Activated CD8-positive, alpha-beta memory T cell treated with anti-CD3 and anti-CD28 coated beads for 36 hours (primary cell): ENCODE measurements at regions not wholly inside any gene's neighbourhood (a gene's known extent, or its start where the extent isn't known, plus 50 kb on each side); places are given as distances from the start of the nearest gene placed in this dataset.
"Not testable (repeated sequence)": the region's sequence is repeated elsewhere in the genome, so short reads cannot be mapped to it uniquely, and the experiment has no call there.

Experiments used
- CTCF ChIA-PET: fragments of 350-600 bp; sonication (Branson Sonifier 250); formaldehyde crosslinking; loops from one replicate; lab custom pipeline; 2021; ENCODE audit warnings: antibody characterized with exemption; lab: Charles Lee
- POLR2A ChIA-PET: fragments of 350-600 bp; sonication (Branson Sonifier 250); formaldehyde crosslinking; loops from one replicate; lab custom pipeline; 2021; ENCODE audit warnings: antibody characterized with exemption; lab: Charles Lee

DNA sequence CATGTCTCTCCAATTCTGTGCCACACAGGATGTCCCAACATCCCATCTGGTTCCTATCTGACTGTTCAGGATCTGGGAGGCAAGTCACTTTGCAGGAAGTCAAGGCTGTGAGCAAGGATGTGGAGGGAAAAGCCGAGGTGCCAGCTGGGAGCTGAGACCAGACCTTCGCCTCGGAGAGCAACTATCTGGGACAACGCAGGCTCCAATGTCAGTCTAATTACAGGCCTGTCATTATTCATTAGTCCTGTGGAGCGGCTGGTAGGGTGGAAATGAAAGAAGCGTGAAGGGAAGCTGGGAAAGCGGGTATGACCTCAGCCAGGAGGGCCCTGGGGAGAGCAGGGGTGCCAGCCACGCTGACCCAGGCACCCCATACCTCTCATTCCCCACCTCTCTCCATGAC, 147.3 kb downstream of the UNC5CL start:
- ChIA-PET POLR2A (no interaction called here), CTCF (no interaction called here)

DNA sequence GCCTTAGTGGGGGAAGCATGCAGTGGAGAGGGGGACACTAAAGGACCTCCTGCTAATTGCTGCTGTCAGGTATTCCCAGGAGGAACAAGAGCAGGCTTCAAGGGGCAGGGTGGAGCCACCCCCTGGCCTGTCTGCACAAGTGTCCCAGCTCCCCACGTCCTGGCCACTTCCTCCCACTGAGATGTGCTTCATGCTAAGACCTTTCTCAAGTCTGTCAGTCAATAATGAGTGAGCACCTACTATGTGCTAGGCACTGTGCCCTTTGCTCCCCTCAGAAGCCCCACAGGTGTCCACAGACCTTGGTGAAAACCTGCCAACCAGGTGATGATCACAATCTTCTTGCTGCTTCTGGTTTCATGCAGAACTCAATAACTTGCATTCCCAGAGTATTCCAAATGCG, 147.9 kb downstream of the UNC5CL start:
- CTCF ChIA-PET, result no interaction called here
- POLR2A ChIA-PET, result no interaction called here

DNA sequence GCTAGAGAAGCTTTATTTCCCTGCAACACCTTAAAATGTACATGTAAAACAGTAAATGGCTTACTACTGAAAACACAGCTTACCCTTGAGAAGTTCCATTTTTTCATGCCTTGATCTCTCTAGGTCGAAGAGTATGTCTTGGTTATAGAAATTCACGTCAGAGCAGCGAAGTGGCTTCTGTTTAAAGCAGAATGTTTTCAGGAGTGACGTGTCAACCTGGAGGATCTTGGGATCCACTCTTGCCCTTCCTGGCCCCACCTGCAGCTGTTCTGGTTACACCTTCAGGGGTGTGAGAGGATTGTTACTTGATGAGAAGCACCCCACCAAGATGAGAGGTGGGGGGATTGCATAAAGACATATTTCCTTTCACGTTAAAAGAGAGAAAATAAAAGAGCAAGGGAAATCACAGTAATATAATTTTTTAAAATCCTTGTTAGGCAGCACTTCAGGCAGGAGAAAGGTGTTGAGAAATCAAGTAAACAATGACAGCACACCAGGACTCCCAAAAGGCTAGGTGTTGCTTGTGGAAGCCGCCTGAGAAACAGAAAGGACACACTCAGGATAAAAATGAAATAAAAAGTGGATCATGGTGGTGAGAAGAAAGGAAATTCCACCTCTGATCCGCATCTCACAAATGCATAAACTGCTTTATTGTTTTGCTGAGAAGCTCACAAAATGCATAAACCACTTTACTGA, 149.7 kb downstream of the UNC5CL start:
- ChIA-PET POLR2A (no interaction called here), CTCF (no interaction called here)

DNA sequence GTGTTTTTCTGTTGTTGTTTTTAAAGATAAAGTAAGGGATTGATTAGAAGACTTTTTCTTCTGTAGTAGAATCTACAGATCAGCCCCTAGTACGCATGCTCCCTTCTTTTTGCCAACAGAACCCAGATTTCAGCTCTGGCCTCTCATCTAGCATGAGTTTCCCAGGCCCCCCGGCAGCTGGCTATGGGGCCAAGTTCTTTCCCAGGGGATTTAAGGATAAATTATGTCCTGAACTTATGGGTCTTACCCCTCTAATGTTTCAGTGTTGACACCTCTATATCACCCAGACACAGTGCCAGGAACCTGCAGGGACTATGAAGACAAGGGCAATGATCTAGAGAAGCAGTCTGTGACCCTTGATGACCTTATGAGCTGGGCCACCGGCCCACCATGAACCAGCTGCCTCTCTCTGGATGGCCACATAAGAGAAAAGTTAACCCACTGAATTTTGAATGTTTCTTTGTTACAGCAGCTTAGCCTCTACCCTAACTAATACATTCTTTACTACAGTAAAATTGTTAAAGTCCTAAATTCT, 150.5 kb downstream of the UNC5CL start:
- ChIA-PET POLR2A (no interaction called here), CTCF (no interaction called here)

DNA sequence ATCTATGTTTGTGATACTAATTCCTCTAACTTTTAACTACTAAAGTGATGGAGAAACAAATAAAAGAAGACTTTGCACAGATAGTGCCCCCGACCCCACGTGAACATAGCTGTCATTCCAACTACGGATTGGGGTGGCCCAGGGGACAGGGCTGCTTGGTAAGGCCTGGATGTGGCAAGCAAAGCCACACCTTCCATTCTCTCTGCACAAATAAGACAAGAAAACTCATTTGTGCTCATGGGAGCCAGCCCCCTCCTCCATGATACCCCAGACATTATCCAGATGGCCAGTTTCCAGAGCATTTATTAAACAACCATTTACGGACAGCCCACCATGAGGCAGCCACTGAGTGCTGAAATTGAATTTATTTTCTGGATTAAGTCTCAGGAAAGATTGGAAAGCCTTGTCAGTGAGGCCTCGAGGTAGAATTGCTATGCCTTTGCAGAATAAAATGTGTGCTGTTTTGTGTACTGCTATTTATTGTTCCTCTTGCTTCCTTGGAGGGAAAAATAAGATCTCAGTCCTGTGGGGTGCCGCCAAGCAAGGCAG, 151.2 kb downstream of the UNC5CL start:
- ChIA-PET POLR2A (no interaction called here), CTCF (no interaction called here)

DNA sequence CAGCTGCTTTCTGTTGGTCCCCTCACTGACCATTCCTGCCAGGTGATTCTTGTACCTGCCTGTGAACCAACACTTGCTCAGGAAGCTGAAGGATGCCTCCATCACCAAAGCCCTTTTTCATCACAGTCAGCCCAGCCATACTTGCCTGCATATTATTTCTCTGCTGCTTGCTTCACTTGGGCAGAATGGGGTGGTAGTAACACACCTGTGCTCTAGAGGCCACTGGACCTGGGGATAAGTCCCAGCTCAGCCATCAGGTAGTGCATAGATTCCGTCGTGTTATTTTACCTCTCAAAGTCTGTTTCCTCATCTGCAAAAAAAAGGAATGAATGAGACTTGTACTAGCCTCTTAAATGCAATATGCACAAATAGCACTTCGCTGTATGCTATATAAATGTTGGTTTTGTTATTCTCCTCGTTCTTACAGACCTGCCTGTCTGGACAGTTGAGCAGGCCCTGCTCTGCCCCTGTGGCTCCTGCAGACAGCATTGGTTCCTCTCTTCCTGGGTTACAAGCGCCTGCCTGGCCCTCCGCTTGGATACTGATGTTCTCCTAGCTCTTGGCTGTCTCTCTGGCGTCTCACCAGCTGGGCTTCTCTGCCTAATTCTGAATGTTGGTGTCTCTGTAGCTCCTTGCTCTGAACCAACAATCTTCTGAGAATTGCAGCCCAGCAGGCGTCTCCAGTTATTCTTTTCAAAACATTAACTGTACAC, 151.8 kb downstream of the UNC5CL start:
- CTCF ChIA-PET, result interaction anchor here (0.6 kb wide), 1 partner anchor 31 kb away, joined by 3 read pairs; no protein-coding TSS in a partner anchor
- POLR2A ChIA-PET, result no interaction called here

DNA sequence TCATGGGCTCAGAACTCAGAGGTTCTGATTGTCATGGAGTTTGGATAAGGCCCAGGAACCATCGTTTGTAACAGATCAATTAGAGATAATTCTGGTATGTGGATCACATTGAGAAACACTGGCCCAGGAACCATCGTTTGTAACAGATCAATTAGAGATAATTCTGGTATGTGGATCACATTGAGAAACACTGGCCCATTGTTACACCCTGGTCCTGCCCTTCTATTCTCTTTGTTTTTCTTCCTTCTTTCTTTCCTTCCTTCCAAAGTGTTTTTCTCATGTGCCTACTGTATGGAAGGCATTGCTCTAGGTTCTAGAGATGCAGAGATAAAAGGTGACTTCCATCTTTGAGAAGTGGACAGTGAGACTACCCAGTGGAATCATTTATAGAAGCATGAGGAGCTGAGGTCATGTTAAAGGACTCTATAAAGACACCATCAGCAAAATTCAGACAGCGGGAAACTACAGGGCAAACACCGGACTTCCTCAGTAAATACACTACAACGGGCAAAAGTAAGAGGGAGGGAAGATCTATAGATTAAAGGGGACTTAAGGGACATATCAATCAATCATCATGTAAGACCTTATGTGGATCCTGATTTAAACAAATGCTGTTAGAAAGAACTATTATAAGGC, 153.8 kb downstream of the UNC5CL start:
- ChIA-PET CTCF (no interaction called here), POLR2A (no interaction called here)

DNA sequence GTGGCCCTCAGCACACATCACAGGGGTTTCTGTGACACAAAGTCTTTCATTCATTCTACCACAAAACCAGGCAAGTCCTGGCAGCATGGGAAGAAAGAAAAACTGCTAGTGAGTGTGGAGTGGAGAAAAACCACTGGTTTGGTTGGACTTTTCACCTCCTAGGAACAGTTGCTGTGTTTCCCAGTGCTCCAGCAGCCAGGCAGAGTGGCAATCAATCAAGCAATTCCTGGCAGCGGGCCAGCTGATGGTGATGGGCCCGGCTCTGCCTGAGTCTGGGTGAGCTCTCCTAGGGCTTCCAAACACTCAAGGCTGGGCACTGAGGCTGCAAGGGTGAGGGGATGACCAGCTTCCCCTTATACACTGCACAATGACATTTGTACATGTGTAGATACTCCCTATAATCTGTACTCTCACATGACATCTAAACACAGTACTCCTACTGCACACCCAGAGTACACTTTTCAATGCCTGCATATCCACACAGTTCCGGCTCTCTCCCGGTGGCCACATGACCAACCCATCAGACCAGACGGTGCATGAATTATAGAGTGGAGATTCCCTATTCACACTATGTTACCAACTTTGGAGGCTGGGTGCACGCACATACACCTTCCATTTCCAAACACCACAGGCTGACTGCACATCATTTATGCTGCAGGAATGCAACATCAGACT, 156.6 kb downstream of the UNC5CL start:
- POLR2A ChIA-PET, result no interaction called here

DNA sequence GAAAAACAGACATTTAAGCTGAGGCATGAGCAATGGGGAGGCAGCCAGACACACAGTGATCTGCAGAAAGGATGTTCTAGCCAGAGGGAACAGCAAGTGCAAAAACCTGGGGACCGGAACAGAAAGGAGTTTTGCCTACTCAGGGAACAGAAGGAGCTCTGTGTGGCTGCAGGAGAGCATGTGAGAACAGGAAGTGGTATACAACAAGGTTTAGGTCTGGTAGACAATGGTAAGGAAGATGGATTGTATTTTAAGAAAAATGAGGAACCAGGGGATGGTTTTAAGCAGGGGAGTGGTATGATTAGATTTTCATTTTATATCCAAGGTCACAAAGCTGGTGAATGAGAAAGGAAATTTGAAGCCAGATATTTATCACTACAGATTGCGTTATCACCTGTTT, 157.5 kb downstream of the UNC5CL start:
- CTCF ChIA-PET, result interaction anchor here (0.6 kb wide), 1 partner anchor 1696 kb away, joined by 3 read pairs; no protein-coding TSS in a partner anchor
- POLR2A ChIA-PET, result no interaction called here

More for the DNA sequence above, 156.6 kb downstream of the UNC5CL start:
- CTCF ChIA-PET, result no interaction called here

DNA sequence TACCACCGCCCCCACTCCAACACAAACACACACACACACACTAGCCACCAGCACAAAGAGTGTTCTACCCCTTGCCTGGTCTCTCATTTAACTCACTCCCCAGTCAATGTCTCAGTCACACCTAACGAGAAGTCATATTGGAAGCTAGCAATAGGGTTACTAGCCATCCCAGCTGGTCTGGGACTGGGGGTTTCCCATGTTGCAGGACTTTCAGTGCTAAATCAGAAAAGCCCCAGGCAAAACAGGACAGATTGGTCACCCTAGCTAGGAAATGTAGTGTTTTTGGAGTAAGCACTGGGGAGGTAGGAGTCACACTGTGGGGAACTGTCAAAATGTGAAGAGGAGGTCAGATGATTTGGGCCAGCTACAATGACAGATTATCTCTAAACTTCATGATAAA, 158.1 kb downstream of the UNC5CL start:
- POLR2A ChIA-PET, result no interaction called here
- CTCF ChIA-PET, result interaction anchor here (0.6 kb wide), 1 partner anchor 1695 kb away, joined by 3 read pairs; no protein-coding TSS in a partner anchor

DNA sequence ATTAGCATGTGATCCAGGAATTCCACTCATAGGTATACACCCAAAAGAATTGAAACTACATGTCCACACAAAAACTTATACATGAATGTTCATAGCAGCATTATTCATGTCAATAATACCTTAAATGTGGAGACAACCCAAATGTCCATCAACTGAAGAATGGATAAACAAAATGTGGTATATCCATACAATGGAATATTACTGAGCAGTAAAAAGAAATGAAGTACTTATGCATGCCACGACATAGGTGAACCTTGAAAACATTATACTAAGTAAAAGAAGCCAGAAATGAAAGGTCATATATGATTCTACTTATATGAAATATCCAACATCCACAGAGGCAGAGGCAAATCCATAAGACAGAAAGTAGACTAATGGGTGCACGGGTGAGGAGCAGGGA, 159.9 kb downstream of the UNC5CL start:
- POLR2A ChIA-PET, result no interaction called here
- CTCF ChIA-PET, result no interaction called here

DNA sequence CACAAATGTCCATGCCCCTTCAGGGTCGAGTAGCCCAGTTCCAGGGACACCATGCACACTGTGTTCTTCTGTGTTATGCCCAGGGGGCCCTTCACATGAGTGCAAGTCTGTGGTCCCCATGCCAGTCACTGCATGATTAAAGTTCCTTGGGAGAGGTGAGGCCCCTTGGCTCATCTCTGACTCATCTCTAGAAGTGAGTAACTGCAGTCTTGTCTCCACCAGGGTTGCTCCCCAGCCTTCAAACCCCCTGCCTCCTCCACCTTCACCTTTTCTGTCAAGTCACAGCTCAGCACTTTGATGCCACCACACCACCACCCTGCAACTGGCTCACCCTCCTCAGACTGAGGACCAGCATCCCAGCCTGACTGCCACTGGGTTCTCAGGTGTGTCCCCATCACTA, 161.7 kb downstream of the UNC5CL start:
- CTCF ChIA-PET, result no interaction called here
- POLR2A ChIA-PET, result no interaction called here

DNA sequence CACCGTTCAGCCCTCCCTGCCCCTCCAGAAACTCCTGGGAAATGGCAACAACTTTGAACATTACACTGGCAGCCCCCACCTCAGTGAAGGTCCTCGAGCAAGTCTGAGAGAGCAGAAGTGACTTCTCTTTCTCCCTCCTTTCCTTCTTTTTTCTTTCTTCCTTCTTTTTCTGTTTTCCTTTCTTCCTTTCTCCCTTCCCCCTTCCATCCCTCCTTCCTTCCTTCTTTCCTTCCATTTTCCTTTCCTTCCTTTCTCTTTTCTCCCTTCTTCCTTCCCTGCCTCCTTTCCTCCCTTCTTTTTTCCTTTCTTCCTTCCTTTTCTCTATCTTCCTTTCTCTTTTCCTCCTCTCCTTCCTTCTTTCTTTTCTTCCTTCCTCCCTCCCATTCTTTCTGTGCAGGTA, 162.7 kb downstream of the UNC5CL start:
- ChIA-PET CTCF (no interaction called here), POLR2A (no interaction called here)

DNA sequence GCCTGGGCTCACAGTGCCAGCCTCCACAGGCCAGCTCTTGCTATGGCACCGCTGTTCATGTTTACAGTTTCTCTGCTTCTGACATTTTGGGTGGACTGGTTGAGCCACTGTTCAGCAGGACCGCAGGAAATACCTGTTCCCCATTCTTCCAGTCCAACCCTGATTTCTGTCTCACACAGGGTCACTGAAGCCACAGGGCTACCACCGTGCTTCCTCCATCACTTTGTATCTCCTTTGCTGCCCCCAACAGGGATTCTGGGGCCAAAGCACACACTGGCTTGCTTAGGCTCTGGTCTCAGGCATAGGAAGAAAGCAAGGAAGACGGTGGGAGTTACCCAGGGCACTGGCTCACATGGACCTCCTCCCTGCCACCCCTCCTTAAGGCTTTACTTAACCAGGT, 164.5 kb downstream of the UNC5CL start:
- POLR2A ChIA-PET, result no interaction called here
- CTCF ChIA-PET, result no interaction called here

DNA sequence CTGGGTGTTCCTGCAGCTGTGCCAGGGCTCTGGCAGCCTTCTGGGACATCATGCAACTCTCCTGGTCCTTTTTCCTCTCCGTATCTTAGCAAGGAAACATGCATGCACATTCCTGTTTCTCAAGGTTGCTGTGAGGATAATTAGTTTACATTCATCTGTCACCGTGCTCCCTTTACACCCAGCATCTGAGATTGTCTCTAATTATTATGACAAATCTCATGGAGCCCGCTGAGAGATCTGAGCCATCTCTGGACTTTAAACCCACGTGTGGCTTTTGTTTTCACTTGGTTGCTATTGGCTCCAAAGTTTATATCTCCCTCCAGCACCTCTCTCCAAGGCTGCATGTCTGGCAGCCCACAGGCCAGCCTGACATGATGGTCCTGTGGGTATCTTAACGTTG, 167.6 kb downstream of the UNC5CL start:
- POLR2A ChIA-PET, result no interaction called here

DNA sequence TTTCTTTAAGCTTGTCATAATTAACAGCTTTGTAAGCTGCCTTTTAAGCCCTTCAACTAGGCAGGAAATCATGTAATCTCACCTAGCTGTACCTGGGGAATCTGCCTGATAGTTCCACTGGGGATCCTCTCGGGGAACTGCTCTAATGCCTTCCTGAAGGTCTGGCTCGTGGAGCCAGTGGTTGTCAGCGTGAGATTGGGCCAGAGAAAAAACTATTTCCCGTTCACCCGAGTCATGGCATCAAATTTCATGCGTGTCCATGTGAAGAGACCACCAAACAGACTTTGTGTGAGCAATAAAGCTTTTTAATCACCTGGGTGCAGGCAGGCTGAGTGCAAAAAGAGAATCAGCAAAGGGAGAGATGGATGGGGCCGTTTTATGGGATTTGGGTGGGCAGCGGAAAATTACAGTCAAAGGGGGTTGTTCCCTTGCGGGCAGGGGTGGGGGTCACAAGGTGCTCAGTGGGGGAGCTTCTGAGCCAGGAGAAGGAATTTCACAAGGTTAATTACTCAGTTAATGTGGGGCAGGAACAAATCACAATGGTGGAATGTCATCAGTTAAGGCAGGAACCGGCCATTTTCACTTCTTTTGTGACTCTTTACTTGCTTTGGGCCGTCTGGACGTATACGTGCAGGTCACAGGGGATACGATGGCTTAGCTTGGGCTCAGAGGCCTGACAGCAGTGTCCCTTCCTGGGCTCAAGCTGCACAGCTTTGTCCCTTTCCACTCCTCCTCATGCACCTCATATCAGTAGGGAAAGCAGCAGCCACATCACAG, 170.7 kb downstream of the UNC5CL start:
- POLR2A ChIA-PET, CTCF ChIA-PET: not testable (repeated sequence)

More for the DNA sequence above, 167.6 kb downstream of the UNC5CL start:
- CTCF ChIA-PET, result no interaction called here

DNA sequence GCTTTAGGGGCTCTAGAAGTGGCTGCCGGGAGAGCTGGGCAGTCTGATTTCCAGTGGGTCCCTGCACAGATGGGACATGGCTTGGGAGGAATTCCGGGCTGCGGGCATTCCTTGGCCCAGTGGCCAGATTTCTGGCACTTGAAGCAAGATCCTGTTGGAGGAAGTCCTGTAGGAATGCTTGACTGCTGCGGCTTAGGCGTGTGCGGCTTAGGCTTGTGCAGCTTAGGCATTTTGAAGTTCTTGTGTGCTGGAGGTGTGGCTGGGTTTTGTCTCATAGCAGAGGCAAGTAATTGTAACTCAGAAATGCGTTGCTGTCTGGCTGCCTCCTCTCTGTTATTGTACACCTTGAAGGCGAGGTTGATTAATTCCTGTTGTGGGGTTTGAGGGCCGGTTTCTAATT, 171.5 kb downstream of the UNC5CL start:
- CTCF ChIA-PET, POLR2A ChIA-PET: not testable (repeated sequence)

DNA sequence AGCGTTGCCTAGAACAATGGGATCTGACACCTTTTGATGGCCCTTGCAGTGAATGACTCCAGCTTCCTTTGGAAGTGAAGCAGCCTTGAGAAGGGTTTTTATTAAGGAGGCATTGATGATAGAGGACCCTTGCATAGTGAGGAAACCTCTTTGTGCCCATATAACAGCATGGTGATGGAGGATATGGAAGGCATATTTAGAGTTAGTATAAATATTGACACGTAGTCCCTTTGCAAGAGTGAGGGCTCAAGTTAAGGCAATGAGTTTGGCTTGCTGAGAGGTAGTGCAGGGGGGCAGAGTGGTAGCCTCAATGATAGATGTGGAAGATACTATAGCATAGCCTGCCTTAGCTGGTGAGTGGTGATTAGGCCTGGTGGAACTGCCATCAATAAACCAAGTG, 173.8 kb downstream of the UNC5CL start:
- CTCF ChIA-PET, POLR2A ChIA-PET: not testable (repeated sequence)

DNA sequence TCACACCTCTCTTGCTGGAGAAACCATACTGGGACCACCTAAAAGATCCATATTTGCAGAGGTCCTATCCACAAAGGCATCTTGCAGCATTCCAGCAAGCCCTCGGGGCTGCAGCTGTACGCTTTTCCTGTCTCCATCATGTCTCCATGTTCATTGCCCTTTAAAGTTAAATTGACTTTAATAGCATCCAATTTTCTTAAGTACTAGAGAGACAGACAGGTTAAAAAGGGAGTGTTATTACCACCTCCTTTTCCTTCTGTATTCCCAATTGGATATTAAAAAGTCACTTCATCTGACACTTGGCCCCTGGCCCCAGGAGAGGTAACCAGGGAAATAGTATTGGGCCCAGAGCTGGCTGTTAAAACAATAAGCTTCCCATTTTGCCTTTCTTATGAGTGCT, 178.6 kb downstream of the UNC5CL start:
- POLR2A ChIA-PET, result no interaction called here

More for the DNA sequence above, 178.6 kb downstream of the UNC5CL start:
- CTCF ChIA-PET, result no interaction called here
